Endothelial cell of umbilical vein (primary cell): ENCODE measurements at regions not wholly inside any gene's neighbourhood (a gene's known extent, or its start where the extent isn't known, plus 50 kb on each side); places are given as distances from the start of the nearest gene placed in this dataset.

Experiments used
- BruUV-seq: library from RNA; stranded (reverse); fragments of 400-500 nt; replicated peaks from 2 replicates; lab custom pipeline; 2021; lab: Mats Ljungman, UMichigan
- CTCF ChIA-PET: fragments of 300-600, 350-600 bp; sonication (Branson Sonifier 250); formaldehyde crosslinking; loops from one replicate; lab custom pipeline; 2021; ENCODE audit warnings: antibody characterized with exemption, inconsistent platforms; lab: Charles Lee
- POLR2A ChIA-PET: fragments of 300-600, 350-600 bp; sonication (Branson Sonifier 250); formaldehyde crosslinking; loops from one replicate; lab custom pipeline; 2021; ENCODE audit warnings: antibody characterized with exemption, inconsistent platforms; lab: Charles Lee
- DNase-seq: peaks from one replicate; pipeline ENCODE4 v3.0.0-alpha.2; 2011; ENCODE audit warnings: low read depth, low spot score
- FAIRE-seq: peaks from 2 replicates; lab custom pipeline; 2011; peaks lifted over from hg19 to GRCh38; lab: Jason Lieb, UNC
- H2AFZ ChIP-seq: 2 replicates; pipeline ENCODE4 v1.6.0; 2012; ENCODE audit warnings: low read depth, low read length, control low read depth, inconsistent platforms
- H3K27ac ChIP-seq: 2 replicates; pipeline ENCODE4 v1.5.1; 2011; ENCODE audit warnings: low read depth, mild to moderate bottlenecking, control low read depth, low read length, moderate library complexity; ENCODE audit not compliant: insufficient read depth
- H3K27me3 ChIP-seq, 2 experiments: 2 replicates each; pipeline versions ENCODE4 v1.6.0 to v1.6.1; 2011; ENCODE audit warnings: low read length in 2 of 2, mixed read lengths in 1 of 2; ENCODE audit not compliant: control insufficient read depth in 2 of 2, insufficient read depth in 2 of 2
- H3K36me3 ChIP-seq, 2 experiments: 2 replicates in 1 of 2; 3 replicates in 1 of 2; pipeline ENCODE4 v1.5.1; 2011; ENCODE audit warnings: low read length in 2 of 2, mild to moderate bottlenecking in 1 of 2, moderate library complexity in 1 of 2; ENCODE audit not compliant: control insufficient read depth in 2 of 2, insufficient read depth in 2 of 2; ENCODE audit errors: extremely low read depth in 1 of 2
- H3K4me1 ChIP-seq: 3 replicates; pipeline ENCODE4 v1.5.1; 2011; ENCODE audit warnings: mild to moderate bottlenecking, low read length; ENCODE audit not compliant: control insufficient read depth, insufficient read depth; ENCODE audit errors: extremely low read depth
- H3K4me2 ChIP-seq: 2 replicates; pipeline ENCODE4 v1.6.1; 2011; ENCODE audit warnings: low read length, control low read depth, mixed read lengths; ENCODE audit not compliant: insufficient read depth
- H3K4me3 ChIP-seq, 3 experiments: fragments of 200-600 bp in 1 of 3; sonication (generic), shearing (Covaris generic) in 1 of 3; replicated peaks in 1 of 3; 2 replicates each; pipeline ENCODE4 v1.5.1; 2011 to 2016; ENCODE audit warnings: control low read depth in 3 of 3, low read length in 3 of 3, mild to moderate bottlenecking in 2 of 3, inconsistent platforms in 1 of 3, low read depth in 1 of 3, moderate library complexity in 1 of 3; ENCODE audit not compliant: insufficient read depth in 1 of 3
- H3K79me2 ChIP-seq: 2 replicates; pipeline ENCODE4 v1.6.0; 2012; ENCODE audit warnings: low read length, inconsistent platforms; ENCODE audit not compliant: control insufficient read depth, insufficient read depth
- H3K9ac ChIP-seq: replicated peaks from 2 replicates; pipeline ENCODE3; 2011; ENCODE audit warnings: low read length, control low read depth; ENCODE audit not compliant: insufficient read depth; ENCODE audit errors: extremely low read depth
- H3K9me1 ChIP-seq: replicated peaks from 3 replicates; pipeline ENCODE4 v1.6.0; 2011; ENCODE audit warnings: mild to moderate bottlenecking, low read length; ENCODE audit not compliant: control insufficient read depth, insufficient read depth; ENCODE audit errors: extremely low read depth
- H3K9me3 ChIP-seq: replicated peaks from 2 replicates; pipeline ENCODE4 v1.5.1; 2012; ENCODE audit warnings: low read length, inconsistent platforms; ENCODE audit not compliant: control insufficient read depth, insufficient read depth
- H4K20me1 ChIP-seq: replicated peaks from 2 replicates; pipeline ENCODE3; 2011; ENCODE audit warnings: mild to moderate bottlenecking, low read length; ENCODE audit not compliant: control insufficient read depth, insufficient read depth; ENCODE audit errors: extremely low read depth
- CTCF ChIP-seq, 2 donors: IDR thresholded peaks; 1 replicate in 1 of 2; 2 replicates in 1 of 2; pipeline ENCODE4 v1.5.1; 2011; ENCODE audit warnings: low read length in 2 of 2, mild to moderate bottlenecking in 2 of 2, moderate library complexity in 2 of 2, control low read depth in 1 of 2, inconsistent platforms in 1 of 2, low read depth in 1 of 2; ENCODE audit not compliant: insufficient read depth in 1 of 2; ENCODE audit errors: extremely low read depth in 1 of 2
- FOS ChIP-seq: IDR thresholded peaks from 2 replicates; pipeline ENCODE4 v1.6.1; 2011; ENCODE audit warnings: mild to moderate bottlenecking, low read length, moderate library complexity, borderline replicate concordance; ENCODE audit not compliant: insufficient read depth
- GATA2 ChIP-seq: IDR thresholded peaks from 2 replicates; pipeline ENCODE4 v1.7.0; 2011; ENCODE audit warnings: low read depth, mild to moderate bottlenecking, moderate library complexity, mixed read lengths, low read length; ENCODE audit not compliant: insufficient read length, insufficient read depth
- JUN ChIP-seq: IDR thresholded peaks from 2 replicates; pipeline ENCODE4 v1.6.1; 2011; ENCODE audit warnings: borderline replicate concordance, low read depth; ENCODE audit not compliant: insufficient read length, insufficient read depth
- MAX ChIP-seq: IDR thresholded peaks from 2 replicates; pipeline ENCODE4 v1.6.1; 2011; ENCODE audit not compliant: insufficient read depth, insufficient read length
- MYC ChIP-seq: IDR thresholded peaks from one replicate; pipeline ENCODE4 v1.6.1; 2011; ENCODE audit warnings: mild to moderate bottlenecking, low read depth, low read length
- POLR2A ChIP-seq: IDR thresholded peaks from 2 replicates; pipeline ENCODE4 v1.6.1; 2012; ENCODE audit warnings: low read depth, mild to moderate bottlenecking, control low read depth, low read length
- POLR2AphosphoS5 ChIP-seq: IDR thresholded peaks from 2 replicates; pipeline ENCODE4 v1.6.1; 2012; ENCODE audit warnings: low read depth, mild to moderate bottlenecking, control low read depth, low read length, moderate library complexity; ENCODE audit not compliant: insufficient read depth
- dilution Hi-C: fragments of 300-500 bp; cut with MboI; formaldehyde crosslinking; loops from one replicate; pipeline ENCODE4 v1.15.0; 2019; ENCODE audit warnings: low sequenced_read_pairs; ENCODE audit not compliant: extremely low pct_ligation_motif_present
- intact Hi-C: fragments of 100-400 bp; cut with micrococcal nuclease; formaldehyde crosslinking; loops from one replicate; pipeline ENCODE4 v1.10.0; 2022

- DNase-seq, result no peak
- POLR2A ChIA-PET, result no interaction called here
These were observed 137.7 kb downstream of the IRS1 start for GRCh38 chr2:226661789-226662545.

More at GRCh38 chr2:226661789-226662545, 137.7 kb downstream of the IRS1 start:
- no peak overlapping the region for H3K4me2 ChIP-seq
- dilution Hi-C loops, result no loop called here
- no peak overlapping the region for H3K27ac ChIP-seq
- no peaks in the 10 kb centered on the region for H4K20me1 ChIP-seq
- H3K27me3 ChIP-seq, result peaks cover 11% of the 10 kb centered on the region in 2 experiments
- no peaks in the 10 kb centered on the region for H3K9me3 ChIP-seq
- no peak overlapping the region for H3K9ac ChIP-seq
- H3K36me3 ChIP-seq, result no peaks in the 10 kb centered on the region
- CTCF ChIA-PET, result no interaction called here
- H3K79me2 ChIP-seq, result no peaks in the 10 kb centered on the region
- TF ChIP-seq MYC, result no peak
- TF ChIP-seq FOS, result peak; percentile 17
- TF ChIP-seq CTCF (IDR thresholded peaks at IDR 0.05; ENCODE audit: extremely low read depth in 1 of 2, insufficient read depth in 1 of 2, low read depth in 1 of 2, low read length in 2 of 2), result no peak
- no peak for TF ChIP-seq POLR2AphosphoS5
- TF ChIP-seq JUN, result no peak
- TF ChIP-seq MAX, result no peak
- no peak for TF ChIP-seq POLR2A
- TF ChIP-seq GATA2, result no peak
- peak; percentile 64 for FAIRE-seq
- H2AFZ ChIP-seq, result no peak overlapping the region
- H3K9me1 ChIP-seq, result no peaks in the 10 kb centered on the region
- no peaks in the 10 kb centered on the region for H3K4me1 ChIP-seq
- intact Hi-C loops, result loop anchor here (1.0 kb wide), 1 partner anchor 12 kb away; no protein-coding TSS in a partner anchor
- no TSS peak for BruUV-seq
- H3K4me3 ChIP-seq, result no peak overlapping the region
